SK-N-SH treated with all-trans-retinoic acid at 6 μM for 48 hours (cell line): ENCODE measurements at regions not wholly inside any gene's neighbourhood (a gene's known extent, or its start where the extent isn't known, plus 50 kb on each side); places are given as distances from the start of the nearest gene placed in this dataset.
"Not testable (repeated sequence)": the region's sequence is repeated elsewhere in the genome, so short reads cannot be mapped to it uniquely, and the experiment has no call there.

Source experiments
- CSRNP3 ChIP-seq: fragments of 250-450 bp; sonication (Bioruptor Pico); IDR thresholded peaks from 2 replicates; pipeline ENCODE4 v1.5.1; 2021; ENCODE audit warnings: mild to moderate bottlenecking, moderate library complexity
- PATZ1 ChIP-seq: fragments of 250-450 bp; sonication (Bioruptor Pico); IDR thresholded peaks from 2 replicates; pipeline ENCODE4 v1.8.0; 2020; ENCODE audit warnings: mild to moderate bottlenecking, moderate library complexity, borderline replicate concordance
- RARB ChIP-seq: fragments of 250-450 bp; sonication (Bioruptor Pico); IDR thresholded peaks from 2 replicates; pipeline ENCODE4 v1.8.0; 2021; ENCODE audit warnings: mild to moderate bottlenecking, moderate library complexity
- SNAI2 ChIP-seq: fragments of 250-450 bp; sonication (Bioruptor Pico); IDR thresholded peaks from 2 replicates; pipeline ENCODE4 v1.5.0; 2020; ENCODE audit warnings: mild to moderate bottlenecking, moderate library complexity
- TSHZ2 ChIP-seq: fragments of 250-450 bp; sonication (Bioruptor Pico); IDR thresholded peaks from 2 replicates; pipeline ENCODE4 v1.5.0; 2020; ENCODE audit warnings: mild to moderate bottlenecking, moderate library complexity
- ZFP3 ChIP-seq: fragments of 250-450 bp; sonication (Bioruptor Pico); IDR thresholded peaks from 2 replicates; pipeline ENCODE4 v1.5.0; 2020; ENCODE audit warnings: mild to moderate bottlenecking, moderate library complexity
- ZNF70 ChIP-seq: fragments of 450-650 bp; formaldehyde crosslinking; IDR thresholded peaks from 2 replicates; pipeline ENCODE4 v1.5.0; 2020; ENCODE audit warnings: mild to moderate bottlenecking, moderate library complexity

DNA sequence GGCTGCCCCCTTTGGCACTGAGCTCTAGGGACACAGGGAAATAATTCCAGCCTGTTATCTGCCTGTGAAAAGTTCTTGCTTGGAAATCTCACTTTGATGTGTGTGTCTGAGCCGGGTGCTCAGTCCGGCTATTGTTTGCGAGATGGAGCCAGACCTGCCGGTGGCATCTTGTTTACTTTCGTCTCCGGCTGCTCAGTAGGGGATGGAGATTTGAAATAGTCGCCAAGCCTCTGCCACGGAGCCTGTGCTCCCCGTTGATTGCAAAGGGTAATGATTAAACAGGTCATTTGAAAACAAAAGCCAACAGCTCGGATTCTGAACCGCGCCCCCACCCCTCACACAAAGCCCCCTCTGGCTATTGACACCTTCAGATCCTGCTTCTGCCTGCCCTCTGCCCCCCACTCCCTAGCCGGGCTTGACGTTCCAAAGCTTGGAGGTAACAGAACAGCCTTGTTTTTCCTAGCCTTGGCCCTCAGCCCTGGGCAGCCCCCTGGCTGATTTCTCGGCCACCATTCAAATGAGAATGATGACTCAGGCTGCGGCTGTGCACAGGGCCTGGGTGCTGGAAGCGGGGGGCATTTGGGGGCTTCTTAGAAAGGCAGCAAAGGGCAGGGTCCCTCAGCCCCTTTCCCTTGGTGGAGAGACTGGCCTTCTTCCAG lies 70.8 kb upstream of the SPDYE9 start:
- TF ChIP-seq PATZ1 (CRISPR knock-in tag); SNAI2 (CRISPR knock-in tag); ZFP3 (CRISPR knock-in tag); TSHZ2 (CRISPR knock-in tag); CSRNP3 (CRISPR knock-in tag); ZNF70; RARB (CRISPR knock-in tag): not testable (repeated sequence)
